ENCODE measurements at regions not wholly inside any gene's neighbourhood (a gene's known extent, or its start where the extent isn't known, plus 50 kb on each side); places are given as distances from the start of the nearest gene placed in this dataset.

GRCh38 chr18:22282311-22283115 lies 113.1 kb downstream of the GATA6 start:
- H3K27ac ChIP-seq (ENCODE audit: insufficient read length, low read depth, low read length) = no peak overlapping the region
- no peaks in the 10 kb centered on the region for H3K36me3 Mint-ChIP-seq (ENCODE audit: insufficient read depth in 1 of 3, low read depth in 3 of 3)
- H3K9me3 Mint-ChIP-seq = no peaks in the 10 kb centered on the region

More at GRCh38 chr18:22282311-22283115, 113.1 kb downstream of the GATA6 start:
- Mint-ChIP-seq H3K4me1 (0 out of 4 replicates have a peak, but pooled peaks cover 0 to 4% of the 10 kb centered on the region in 2 experiments), H3K4me3 (no peak overlapping the region), H3K27me3 (ENCODE audit: low read depth) (peaks cover 11% of the 10 kb centered on the region), H3K27ac (peak overlapping the region in 2 of 3 experiments; percentile 29 to 49; a peak in 1 of 7 replicates)
- DNase-seq = peak; percentile 34
- H3K4me1 ChIP-seq (ENCODE audit: insufficient read depth, low read length) = no peaks in the 10 kb centered on the region
- no peak overlapping the region for H3K14ac ChIP-seq (ENCODE audit: insufficient read depth, low read length)
- no peaks in the 10 kb centered on the region for H3K9me3 ChIP-seq (ENCODE audit: control insufficient read depth, low read depth, low read length)
- H4K5ac ChIP-seq (ENCODE audit: insufficient read length, low read depth, low read length) = no peak overlapping the region
- no peak overlapping the region for H3K4me2 ChIP-seq (ENCODE audit: insufficient read depth, insufficient read length, low read length)
- H3K9ac ChIP-seq (ENCODE audit: extremely low read depth, insufficient read length, low read length) = no peak overlapping the region
- no peak overlapping the region for H2AFZ ChIP-seq (ENCODE audit: low read length)
- H2BK120ac ChIP-seq (ENCODE audit: low read depth, low read length, poor library complexity, severe bottlenecking) = no peak overlapping the region
- no peak overlapping the region for H2BK20ac ChIP-seq (ENCODE audit: low read depth, low read length, poor library complexity, severe bottlenecking)
- no peaks in the 10 kb centered on the region for H3K79me2 ChIP-seq (ENCODE audit: insufficient read depth, low read length)
- no peaks in the 10 kb centered on the region for H3K79me1 ChIP-seq (ENCODE audit: insufficient read depth, low read depth, low read length, poor library complexity, severe bottlenecking)
- no peak overlapping the region for H4K8ac ChIP-seq (replicated peaks; ENCODE audit: insufficient read length, low read depth, low read length)
- H4K20me1 ChIP-seq (ENCODE audit: control insufficient read depth, insufficient read depth, insufficient read length) = no peaks in the 10 kb centered on the region
- no peak for TF ChIP-seq CTCF (conservative IDR thresholded peaks at IDR 0.05)
- H3K56ac ChIP-seq (ENCODE audit: insufficient read length, low read depth, low read length) = no peak overlapping the region
- no peak overlapping the region for H3K23ac ChIP-seq (ENCODE audit: insufficient read length, low read depth, low read length)
- no peak overlapping the region for H3K4ac ChIP-seq (ENCODE audit: low read depth, low read length)
- WGBS (ENCODE audit: extremely low coverage, insufficient read length, low lambda C conversion rate) = no CpG with 5 or more reads among the region's 8 CpGs
- H3K23me2 ChIP-seq (ENCODE audit: insufficient read length, low read depth, low read length, poor library complexity, severe bottlenecking) = no peaks in the 10 kb centered on the region
- no peak overlapping the region for H2BK12ac ChIP-seq (ENCODE audit: insufficient read length, low read depth, low read length)
- no peak overlapping the region for H2BK15ac ChIP-seq (ENCODE audit: low read depth, low read length)
- H3K27me3 ChIP-seq (ENCODE audit: insufficient read depth, low read length) = no peaks in the 10 kb centered on the region
- H2AK5ac ChIP-seq (ENCODE audit: insufficient read length, low read length) = no peak overlapping the region
- H2BK5ac ChIP-seq (ENCODE audit: insufficient read length, low read length) = no peak overlapping the region
- H3T11ph ChIP-seq (ENCODE audit: low read length) = no peak overlapping the region
- no peak overlapping the region for H3K18ac ChIP-seq (ENCODE audit: insufficient read length, low read depth, low read length)
- H4K91ac ChIP-seq (ENCODE audit: insufficient read length, low read depth, low read length) = no peak overlapping the region
